HG03521 (cell line): ENCODE measurements at regions not wholly inside any gene's neighbourhood (a gene's known extent, or its start where the extent isn't known, plus 50 kb on each side); places are given as distances from the start of the nearest gene placed in this dataset.

Experiments used
- ATAC-seq: cut with Tn5 transposase; IDR thresholded peaks from one replicate; pipeline ENCODE4 v1.9.1; 2021; ENCODE audit warnings: mild to moderate bottlenecking, moderate library complexity; ENCODE audit not compliant: unreplicated experiment

DNA sequence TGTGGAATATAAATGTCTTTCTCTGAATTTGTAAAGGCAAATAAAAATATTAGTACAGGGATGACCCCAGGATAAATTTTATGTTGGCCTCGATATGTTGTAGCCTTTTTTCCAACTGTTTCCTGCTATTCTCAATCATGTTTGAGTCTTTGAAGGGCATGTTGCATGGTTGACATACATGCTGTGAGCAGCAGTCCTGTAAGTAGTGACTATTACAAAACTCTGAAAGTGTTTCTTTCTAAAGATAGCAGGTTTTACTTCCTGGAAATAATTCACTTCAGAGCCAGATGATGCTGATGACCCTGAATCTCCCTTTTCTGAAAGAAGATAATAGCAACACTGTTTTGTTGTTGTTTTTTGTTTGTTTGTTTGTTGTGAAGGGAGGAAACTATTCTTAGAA lies 393.0 kb upstream of the GNPDA2 start:
- ATAC-seq, result no peak

DNA sequence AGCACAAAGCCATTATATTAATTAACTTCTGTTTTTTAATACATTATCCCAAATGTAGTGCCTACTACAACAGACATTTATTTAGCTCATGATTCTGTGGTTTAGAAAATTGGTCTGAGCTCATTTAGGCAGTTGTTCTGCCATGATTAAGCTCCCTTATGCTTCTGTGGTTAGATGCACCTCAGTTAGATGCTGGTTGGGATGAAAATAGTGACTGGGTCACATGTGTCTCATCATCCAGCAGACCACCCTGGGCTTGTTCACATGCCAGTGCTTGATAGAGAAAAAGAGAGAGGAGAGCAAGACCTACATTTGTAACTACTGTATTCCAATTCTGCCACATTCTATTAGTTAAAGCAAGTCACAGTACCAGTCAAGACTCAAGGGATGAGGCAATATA lies 376.4 kb upstream of the GNPDA2 start:
- no peak for ATAC-seq

DNA sequence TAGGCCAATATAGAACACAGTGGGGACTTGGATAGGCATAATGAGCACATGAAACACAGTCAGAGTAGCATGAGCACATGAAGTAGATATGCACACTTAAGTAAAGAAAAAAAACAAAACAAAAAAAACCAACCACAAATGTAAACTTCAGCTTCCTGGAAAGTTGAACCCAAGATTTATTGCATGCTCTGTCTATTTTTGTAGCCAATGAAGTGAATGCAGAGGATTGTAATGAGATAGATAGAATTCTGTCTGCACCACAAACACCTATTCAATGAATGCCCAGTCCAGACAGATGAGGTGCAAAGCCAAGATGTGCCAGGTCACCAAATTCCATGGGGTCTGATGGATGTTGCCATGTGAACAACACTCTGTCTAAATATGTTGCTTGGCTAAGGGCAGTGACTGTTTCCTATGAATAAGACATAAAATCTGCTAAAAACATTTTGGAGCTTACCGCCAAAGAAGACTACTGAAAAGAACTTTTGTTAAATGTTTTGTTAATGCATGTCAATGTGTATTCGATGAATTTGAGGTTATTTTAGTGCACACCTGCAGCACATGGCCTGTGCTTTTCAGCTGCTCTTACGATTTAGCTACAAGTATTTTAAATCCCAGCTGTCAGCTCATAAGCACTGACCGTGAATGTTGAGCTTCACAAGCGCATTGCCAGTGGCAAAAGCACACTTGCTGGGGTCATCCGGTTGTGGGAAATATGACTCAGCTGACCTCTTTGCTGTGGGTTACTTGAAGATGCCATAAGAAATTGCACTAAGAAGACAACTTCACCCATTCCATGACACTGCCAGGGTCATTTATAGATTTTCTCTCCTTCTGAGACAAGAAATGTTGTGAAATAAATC lies 374.8 kb upstream of the GNPDA2 start:
- no peak for ATAC-seq

DNA sequence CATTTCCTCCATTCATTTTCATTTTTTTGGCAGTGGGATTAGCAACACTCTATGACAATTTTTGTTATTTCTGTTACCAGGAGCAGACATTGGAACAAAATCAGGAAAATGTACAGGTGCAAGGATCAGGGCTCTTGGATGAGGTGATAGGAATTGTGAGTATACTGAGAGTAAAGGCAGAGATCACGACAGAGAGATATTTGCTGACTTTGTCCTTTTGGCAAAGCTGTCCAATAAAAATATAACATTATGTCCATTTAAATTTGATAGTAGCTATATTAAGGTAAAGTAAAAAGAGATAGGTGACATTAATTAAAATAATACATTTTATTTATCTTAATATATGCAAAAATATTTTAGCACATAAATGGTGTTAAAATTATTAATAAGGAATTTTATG lies 373.1 kb upstream of the GNPDA2 start:
- no peak for ATAC-seq

DNA sequence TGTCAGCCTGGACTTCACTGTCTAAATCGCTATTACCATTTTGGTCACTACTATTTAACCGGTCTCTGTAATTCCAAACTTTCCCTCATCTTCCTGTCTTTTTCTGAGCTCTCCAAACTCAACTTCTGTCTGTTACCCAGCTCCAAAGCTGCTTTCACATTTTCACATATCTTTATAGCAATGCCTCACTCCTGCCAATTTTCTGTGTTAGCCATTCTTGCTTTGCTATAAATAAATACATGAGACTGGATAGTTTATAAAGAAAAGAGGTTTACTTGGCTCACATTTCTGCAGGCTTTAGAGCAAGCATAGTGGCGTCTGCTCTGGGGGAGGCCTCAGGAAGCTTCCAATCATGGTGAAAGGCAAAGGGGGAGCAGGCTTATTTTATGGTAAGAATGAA lies 368.3 kb upstream of the GNPDA2 start:
- no peak for ATAC-seq

DNA sequence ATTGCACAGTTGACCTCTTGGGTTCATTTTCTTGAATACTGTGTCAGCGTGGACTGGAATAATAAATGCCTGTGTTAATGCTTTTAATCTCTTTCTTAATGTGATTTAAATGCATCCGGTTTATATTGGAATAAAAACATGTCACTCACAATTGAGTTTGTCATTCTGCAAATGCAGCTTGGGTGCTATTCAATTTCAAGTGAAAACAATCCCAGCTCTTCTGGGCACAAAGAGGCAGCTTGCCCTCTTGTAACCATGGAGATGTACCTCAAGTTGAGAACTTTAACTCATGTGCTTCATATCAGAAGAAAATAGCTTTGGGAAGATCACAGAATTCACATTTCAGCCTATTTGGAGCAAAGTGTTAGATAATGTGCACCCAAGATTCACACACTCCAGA lies 355.7 kb upstream of the GNPDA2 start:
- ATAC-seq, result no peak

DNA sequence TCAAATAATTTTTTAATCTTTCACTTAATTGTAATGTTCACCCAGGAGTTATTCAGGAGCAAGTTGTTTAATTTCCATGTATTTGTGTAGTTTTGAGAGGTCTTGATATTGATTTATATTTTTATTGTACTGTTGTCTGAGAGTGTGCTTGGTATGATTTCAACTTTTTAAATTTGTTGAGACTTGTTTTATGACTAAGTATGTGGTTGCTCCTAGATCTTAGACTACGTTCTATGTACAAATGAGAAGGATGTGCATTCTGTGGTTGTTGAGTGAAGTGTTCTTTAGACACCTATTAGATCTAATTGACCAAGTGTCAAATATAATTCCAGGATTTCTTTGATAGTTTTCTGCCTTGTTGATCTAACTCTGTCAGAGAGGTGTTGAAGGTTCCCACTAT lies 353.3 kb upstream of the GNPDA2 start:
- ATAC-seq, result no peak

DNA sequence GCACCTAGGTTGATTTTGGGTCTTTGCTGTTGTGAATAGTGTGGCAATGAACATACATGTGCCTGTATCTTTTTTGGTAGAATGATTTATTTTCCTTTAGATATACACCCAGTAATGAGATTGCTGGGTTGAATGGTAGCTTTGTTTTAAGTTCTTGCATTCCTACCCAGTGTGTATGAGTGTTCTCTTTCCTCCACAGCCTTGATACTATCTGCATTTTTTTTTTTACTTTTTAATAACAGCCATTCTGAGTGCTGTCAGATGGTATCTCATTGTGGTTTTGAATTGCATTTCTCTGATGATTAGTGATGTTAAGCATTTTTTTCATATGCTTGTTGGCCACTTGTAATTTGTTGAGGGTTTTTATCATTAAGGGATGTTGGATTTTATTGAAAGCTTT lies 351.8 kb upstream of the GNPDA2 start:
- ATAC-seq, result no peak

DNA sequence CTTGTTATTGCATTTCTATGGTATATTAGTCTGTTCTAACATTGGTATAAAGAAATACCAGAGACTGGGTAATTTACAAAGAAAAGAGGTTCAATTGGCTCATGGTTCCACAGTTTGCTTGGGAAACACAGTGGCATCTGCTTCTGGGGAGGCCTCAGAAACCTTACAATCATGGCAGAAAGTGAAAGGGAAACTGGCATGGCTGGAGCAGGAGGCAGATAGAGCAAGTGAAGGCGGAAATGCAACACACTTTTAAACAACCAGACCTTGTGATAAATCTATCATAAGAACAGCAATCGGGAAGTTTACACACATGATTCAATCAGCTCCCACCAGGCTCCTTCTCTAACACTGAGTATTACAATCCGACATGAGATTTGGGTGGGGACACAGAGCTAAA lies 346.6 kb upstream of the GNPDA2 start:
- ATAC-seq, result no peak

DNA sequence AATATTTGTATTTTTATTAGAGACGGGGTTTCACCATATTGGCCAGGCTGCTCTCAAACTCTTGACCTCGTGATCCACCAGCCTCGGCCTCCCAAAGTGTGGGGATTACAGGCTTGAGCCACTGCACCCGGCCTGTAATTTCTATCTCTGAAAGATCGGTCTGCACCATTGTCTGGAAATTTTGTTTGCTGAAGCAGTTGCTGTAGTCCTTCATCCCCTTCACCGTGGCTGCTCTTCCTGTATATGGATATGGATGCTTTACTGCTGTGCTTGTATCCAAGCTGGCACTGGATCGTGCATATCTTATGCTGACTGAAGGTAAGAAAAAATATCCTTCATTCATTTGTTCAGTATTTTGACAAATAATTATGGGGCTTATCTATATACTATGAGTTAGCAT lies 338.4 kb upstream of the GNPDA2 start:
- no peak for ATAC-seq

DNA sequence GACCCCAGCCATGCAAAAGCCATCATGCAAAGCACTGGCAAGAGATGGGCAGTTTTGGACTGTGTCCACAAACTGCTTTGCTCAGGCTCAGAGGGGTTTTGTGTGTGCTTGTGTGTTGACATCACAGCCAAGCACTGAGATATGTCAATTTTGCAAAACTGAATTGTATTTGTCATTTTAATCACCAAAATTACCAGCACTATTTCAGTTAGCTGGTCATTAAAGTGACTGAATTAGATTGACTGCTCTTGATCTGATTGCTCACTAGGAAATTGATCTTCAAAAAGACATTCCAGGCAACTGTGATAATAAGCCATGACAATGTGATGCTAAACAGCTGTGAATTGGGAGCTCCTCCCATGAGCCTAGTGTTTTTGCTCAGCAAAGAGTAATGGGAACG lies 337.3 kb upstream of the GNPDA2 start:
- no peak for ATAC-seq

DNA sequence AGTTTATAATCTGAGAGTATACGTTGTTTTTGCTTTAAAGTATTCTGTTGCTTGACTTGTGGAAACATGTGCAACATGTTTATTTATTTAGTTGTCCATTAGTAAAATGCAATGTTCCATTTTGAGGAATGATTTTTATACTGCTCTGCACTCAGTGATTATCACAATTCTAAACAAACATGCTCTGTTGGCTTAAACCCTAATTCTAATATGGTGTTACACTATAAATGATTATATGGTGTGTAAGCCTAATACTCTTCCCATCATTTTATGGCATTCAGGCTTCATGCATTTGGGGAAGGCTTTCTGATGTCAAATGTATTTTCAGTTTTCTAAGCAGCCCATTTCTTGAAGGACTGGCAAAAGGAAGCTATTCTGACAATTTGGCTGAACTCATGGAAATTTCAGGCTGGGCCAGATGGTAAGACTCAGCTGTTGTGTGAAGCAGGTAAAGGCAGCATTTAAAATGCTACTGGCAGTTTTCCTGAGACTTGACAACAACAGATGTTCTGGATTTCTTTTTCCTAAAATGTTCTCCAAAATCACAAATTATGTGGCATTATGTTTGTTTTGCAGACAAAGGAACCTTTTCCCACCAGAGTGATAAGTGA lies 336.7 kb upstream of the GNPDA2 start:
- ATAC-seq, result no peak

DNA sequence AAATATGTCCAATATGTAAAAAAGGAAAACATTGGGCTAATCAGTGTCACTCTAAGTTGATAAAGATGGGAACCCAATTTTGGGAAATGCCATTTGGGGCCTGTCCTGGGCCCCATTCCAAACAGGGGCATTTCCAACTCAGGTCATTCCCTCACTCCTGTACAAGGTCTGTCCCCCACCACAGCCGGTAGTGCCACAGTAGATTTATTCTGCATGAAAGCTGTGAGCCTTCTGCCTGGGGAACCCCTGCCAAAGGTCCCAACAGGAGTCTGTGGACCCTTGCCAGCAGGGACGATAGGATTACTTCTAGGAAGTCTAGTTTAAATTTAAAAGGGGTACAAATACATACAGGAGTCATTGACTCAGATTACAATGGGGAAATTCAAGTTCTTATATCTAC lies 317.6 kb upstream of the GNPDA2 start:
- no peak for ATAC-seq

DNA sequence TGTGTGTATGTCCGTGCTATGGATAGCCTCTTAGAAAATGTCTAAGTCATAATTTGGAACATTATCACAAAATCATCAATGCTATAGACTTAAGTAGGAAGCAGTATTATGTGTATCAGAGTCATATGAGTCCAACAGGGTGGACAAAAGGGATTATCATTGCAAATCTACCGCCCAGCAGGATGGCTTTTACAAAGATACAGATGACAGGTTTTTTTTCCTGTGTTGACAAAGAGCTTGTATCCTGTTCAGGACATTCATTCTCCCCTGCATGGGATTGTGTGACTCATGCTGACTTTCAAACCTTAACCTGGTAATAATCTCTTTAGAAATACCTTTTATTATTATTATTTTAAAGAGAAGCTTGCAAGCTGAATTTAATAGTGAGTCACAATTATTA lies 310.3 kb upstream of the GNPDA2 start:
- ATAC-seq, result no peak

DNA sequence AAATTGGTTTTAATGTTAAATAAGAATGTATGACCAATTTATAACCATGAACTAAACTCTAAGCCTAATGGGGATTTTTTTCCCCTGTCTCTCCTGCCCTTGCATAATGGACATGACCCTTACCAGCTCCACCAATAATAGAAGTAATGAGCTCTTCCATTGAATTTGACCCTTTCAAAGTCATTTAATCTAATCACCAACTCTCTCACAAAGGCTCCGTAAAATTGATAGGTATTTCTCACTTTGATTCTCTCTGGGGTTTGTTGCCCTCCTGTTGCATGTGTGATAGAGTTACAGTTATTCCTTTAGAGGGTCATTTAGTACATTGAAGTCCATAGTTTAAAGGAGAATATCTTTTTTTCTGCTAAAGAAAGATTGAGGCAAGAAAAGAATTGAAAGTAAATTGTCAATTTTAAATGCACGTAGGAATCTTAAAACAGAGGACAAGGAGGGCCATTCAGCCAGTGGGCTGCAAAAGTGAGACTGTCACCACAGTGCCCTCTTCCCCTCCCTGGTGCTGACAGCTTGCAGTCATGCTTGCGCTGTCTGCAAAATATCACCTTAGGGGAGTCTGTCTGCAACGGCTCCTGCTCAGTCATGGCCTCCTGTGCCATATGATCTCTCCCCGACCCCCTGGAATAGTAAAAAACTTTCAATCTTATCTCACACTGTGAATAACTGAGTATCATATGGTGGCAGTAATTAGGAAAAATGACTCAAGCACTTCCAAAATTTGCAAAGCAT lies 307.5 kb upstream of the GNPDA2 start:
- no peak for ATAC-seq

DNA sequence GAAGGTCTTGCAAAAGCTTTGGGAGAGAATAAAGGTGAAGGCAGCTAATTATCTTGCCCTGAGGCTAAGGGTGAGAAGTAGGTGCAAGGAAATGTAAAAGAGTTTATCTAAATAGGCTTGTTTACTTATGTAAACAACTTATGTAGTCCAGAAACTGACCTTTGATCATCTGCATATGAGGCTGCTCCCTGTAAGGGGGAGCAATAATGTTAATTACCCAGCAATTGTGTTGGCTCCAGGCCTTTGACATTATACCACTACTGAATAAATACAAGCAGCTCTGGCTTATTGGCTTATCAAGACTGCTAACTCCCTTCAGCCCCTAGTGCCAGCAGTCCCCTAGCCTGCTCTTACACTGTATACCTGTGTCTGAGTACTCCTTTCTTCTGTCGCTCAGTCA lies 303.7 kb upstream of the GNPDA2 start:
- no peak for ATAC-seq

DNA sequence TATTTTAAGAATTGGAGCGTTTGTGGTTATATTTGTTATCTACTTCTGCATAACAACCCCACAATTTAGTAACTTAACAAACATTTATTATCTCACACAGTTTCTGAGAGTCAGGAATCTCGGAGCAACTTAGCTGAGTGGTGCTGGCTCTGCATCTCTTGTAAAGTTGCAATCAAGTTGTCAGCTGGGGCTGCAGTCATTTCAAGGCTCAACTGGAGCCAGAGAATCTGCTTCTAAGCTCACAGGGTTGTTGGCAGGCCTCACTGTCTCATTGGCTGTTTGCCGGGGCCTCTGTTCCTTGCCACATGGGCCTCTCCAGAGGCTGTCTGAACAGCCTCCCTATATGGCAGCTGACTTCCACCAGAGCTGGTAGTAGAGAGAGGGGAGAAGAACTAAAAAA lies 281.2 kb upstream of the GNPDA2 start:
- no peak for ATAC-seq

DNA sequence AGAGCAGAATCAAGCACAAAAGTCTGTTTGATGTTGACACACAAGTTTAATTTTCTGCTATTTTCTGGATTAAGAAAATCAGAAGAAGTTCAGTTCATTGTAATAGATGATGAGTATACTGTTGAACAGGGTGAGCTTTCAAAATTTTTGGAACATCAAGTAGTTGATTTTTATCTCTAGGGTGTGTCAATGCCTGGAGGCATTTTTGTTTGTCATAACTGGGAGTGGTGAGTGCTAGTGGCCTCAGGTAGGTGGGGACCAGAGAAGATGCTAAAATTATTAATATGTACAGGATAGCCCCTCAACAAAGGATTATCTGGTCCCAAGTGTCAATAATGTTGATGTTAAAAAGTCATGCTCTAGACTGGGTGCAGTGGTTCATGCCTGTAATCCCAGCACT lies 279.7 kb upstream of the GNPDA2 start:
- ATAC-seq, result no peak

DNA sequence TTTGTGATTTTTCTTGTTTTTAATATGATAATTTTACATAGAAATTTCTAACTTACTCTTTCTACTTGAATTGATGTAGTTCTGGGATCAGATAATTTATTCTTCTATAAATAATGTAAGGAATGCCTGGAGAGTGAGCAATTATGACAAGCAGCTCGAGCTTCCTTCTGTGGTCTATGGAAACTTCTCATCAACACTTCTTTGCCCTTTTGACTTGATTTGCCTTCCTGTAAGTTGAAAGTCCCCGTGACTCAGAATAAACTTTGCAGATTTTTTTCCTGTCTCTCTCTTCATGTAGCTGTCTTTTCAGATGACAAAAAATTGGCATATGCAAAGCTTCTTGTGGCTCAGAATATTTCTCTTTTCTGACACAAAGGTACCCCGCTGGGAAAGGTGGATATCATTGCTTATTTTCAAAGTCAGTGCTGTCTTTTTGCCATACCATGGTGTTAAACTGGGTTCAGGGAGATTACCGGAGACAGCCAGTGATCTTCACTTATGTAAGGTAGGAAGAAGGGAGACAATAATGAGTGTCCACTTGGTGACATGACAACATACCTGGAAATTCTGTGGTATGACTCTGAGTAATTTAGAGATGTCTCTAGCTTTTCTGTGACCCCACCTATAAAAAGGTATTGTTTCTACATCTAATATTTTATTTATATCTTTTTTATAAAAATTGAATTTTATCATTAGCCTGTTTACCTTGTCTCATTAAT lies 278.6 kb upstream of the GNPDA2 start:
- ATAC-seq, result no peak

DNA sequence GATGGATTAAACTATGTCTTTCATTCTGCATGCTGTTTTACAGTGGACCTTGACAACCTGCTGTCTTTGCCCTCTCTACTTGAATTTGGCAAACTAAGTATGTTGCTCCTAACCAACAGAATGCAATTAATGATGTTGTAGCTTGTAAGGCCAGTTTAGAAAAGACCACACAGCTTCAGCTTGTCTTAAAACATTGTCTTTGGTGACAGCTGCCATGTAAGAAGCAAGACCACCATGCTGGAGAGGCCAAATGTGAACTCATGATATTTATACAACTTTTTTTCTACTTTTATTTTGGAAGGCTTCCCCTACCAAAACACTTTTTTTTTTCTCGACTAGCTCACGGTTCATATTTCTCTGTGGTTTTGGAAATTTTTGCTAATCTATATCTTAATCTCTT lies 278.0 kb upstream of the GNPDA2 start:
- no peak for ATAC-seq

DNA sequence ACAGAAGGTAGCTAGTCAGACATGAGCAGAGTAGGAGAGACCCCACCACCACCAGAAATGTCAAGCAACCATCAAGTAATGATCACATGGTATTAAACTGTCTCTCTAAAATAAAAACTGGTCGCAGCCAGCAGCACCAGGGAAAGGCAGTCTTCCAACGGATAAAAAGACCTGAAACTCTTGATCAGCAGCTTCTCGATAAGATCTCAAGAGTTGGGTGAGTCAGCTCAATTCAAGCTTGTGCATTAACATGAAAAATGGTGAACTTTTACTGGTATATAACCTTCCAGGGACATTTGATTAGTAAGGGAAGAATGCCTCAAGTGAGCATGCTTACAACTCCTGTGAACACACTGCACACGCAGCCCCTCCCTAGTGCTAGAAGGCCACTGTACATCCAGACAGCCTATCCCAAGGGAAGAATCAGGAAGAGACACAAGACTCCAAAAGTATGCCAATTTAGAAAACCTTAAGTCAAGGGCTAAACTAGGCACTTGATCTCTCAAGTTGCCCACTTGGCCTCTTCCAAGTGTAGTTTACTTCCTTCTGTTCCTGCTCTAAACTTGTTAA lies 270.0 kb upstream of the GNPDA2 start:
- ATAC-seq, result no peak
